Amygdala (tissue), 56 donors: ENCODE measurements at regions not wholly inside any gene's neighbourhood (a gene's known extent, or its start where the extent isn't known, plus 50 kb on each side); places are given as distances from the start of the nearest gene placed in this dataset.
"Not testable (repeated sequence)": the region's sequence is repeated elsewhere in the genome, so short reads cannot be mapped to it uniquely, and the experiment has no call there.

Source experiments
- DNase-seq, 56 donors: peaks; one replicate each; lab custom pipeline; 2025; lab: John Stamatoyannopoulos, UW

DNA sequence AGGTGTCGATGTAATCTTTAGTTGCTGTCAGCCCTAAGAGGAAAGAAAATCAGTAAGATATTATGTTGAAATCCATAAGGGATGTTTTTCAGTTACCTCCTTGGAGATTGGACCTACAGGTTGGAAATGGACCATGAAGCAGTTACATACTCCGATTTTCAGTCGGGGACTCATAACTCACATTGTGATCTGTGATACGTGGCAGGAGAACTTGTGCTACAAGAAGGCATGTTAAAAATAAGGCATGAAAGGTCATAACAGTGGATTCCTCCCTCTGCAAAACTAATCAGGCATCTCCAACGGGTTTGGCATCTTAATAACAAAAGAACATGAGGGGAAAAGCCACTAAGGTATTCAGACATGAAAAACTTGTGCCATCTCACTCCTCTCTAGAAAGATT, 111.2 kb upstream of the CACHD1 start:
- DNase-seq: no peak

DNA sequence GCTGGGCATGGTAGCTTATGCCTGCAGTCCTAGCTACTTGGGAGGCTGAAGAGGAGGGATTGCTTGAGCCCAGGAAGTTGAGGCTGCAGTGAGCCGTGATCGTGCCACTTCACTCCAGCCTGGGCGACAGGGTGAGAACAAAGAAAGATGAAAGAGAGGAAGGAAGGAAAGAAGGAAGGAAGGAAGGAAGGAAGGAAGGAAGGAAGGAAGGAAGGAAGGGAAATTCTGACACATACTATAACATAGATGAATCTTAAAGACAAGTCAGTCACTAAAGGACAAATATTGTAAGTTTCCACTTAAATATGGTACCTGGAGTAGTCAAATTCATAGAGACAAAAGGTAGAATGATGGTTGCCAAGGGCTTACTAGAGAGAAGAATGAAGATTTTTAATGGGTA, 108.0 kb upstream of the CACHD1 start:
- DNase-seq: no peak

DNA sequence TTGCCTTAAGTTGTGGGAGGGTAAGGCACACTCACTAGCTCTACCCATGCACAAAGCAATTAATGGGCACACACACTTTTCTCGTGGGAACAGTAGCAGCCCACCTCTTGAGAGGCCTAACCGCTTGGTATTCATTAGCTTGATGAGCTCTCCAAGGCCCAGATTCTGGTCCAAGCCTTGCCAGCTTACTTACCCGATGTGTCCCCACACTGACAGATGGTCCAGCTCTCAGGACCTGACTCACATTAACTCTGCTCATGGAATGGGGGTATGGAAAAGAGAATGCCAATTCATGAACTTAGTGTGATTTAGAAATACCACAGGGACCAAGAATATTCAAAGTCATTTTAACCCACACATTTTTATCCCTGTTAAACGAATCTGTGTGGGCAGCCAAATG, 106.8 kb upstream of the CACHD1 start:
- peak in 6 of 56 donors; percentile 0 to 8 (median 4) for DNase-seq

DNA sequence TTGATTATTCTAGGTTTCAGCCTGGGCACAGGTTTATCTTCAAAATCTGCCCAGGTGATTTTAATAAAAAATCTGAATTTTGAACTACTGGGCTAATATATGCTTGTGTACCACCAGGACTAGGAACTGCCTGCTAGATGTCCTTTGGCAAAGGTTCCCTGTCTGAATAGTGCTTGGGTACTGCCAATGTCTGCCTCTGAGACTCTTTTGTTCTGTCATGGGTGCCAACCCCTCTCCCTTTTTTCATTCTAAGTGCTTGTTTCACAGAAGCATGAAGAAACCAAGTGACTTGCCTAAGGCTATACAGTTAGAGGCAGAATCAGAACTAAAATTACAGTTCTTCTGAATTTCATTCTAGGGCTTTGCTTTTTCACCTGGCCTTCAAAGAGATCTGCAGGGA, 106.3 kb upstream of the CACHD1 start:
- DNase-seq: peak in 13 of 56 donors; percentile 1 to 39 (median 12)

DNA sequence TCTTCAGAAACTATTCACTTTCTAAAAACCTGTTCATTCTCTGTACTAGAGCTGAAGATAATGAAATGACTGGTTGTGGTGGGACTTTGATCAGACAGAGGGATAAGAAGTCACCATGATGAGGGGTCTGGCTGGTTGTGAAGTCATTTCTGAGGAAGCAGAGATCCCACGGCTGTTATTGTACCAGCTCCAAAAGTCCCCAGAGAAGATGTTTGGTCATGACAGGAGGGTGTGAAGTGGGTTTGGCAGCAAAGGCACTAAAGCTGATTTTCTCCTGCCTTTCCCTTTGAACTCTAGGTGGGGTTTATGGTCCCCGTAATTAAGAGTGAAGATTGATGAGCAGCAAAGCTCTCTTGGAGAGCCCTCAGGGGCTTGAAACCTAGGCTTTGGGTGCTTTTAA, 103.1 kb upstream of the CACHD1 start:
- DNase-seq: no peak

DNA sequence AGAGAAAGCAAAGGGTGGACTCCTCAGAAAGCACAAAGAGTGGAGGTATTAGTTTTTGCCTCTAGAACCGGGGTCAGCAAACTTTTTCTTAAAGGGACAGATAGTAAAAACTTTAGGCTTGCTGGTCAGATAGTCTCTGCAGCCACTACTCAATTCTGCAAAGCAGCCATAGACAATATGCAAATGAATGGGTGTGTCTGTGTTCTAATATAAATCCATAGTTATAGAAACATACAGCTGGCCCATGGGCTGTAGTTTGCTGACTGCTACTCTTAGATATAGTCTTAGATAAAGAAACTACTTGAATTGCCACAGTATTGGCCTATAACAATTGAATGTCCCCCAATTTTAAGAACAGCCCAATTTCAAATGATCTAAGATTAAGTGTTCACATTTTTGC, 101.6 kb upstream of the CACHD1 start:
- no peak for DNase-seq

DNA sequence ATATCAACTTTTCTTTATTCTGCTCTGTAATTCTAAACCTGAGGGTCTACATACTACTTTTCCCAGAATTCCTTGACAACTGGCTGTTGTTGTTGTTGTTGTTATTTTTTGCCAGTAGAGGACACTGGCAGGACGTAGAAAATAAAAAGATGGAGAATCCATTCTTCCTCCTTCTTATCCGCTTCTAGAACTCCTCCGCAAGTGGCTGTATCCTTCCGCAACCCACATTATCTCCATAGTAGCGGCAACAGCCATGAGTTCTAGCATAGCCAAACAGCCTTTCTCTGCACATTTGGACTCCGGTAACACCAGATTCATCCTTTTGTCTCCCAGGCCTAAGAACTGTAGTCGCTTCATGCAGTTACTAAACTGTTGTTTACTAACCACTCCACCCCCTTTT, 91.1 kb upstream of the CACHD1 start:
- DNase-seq: no peak

DNA sequence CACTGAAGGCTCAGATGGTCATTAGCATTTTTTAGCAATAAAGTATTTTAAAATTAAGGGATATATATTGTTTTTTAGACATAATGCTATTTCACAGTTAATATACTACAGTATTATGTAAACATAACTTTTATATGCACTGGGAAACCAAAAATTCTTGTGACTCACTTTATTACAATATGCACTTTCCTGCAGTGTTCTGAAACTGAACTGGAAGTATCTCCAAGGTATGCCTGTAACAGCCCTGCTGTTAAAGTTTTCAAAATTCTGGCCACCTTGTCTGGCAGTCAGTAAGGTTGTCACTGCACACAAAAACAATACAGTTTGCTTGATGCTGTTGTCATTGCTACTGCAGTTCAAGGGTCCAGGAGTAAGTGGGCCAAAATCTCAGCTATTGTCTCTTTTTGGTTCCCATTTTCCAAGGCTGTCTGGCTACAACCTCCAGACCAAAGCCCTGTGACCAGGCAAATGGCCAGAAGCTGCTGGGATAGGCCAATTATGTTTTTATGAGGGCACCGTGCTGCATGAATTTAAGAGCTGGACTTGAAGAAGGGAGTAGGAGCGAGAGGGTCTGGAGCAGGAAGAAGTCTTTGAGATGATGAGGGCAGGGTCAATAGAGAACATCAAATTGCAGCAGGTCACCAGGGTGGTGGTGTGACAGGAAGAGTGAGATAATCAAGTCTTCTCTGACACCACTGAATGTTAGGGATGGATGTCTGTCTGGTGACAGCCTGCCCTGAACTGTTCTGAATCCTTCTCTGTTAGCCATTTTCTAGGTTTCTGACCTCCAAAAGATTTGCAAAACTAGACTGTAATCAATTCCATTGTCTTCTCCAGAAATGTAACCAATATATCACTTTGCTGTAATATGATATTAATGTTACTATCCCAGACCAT, 82.3 kb upstream of the CACHD1 start:
- DNase-seq: peak in 6 of 56 donors; percentile 2 to 8 (median 4)

DNA sequence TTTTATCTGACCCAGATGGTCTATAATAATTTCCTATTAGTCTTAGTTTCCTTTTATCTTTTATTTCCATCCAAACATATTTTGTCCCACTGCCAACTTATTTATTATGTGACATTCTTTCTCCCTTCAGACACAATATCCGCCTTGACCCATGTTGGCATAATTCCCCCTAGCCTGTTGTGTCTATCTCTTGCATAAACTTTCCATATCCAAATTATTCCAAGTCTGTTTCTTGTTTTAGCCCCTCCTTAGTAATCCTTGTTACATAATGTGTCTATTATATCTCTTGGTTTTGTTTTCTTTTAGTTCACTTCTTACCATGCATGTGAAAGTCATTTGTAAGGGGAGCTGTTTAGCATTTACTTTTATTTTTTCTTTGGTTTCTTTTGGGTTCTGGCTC, 81.6 kb upstream of the CACHD1 start:
- DNase-seq: no peak

DNA sequence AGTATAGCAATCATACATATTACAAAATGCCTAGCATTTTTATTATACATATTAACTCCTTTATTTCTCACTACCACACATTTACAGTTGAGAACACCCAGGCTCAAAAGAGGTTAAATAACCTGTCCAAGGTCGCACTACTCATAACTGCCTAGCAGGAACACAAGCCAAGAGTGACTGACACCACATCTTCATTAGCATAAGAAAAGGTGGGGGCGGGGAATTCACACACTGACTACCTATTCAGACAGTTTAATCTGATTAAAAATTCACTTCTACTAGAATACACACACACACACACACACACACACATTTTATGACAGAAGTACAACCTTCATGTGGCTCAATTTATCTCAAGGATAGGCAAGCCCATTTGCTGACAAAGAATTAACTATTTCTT, 77.8 kb upstream of the CACHD1 start:
- no peak for DNase-seq

DNA sequence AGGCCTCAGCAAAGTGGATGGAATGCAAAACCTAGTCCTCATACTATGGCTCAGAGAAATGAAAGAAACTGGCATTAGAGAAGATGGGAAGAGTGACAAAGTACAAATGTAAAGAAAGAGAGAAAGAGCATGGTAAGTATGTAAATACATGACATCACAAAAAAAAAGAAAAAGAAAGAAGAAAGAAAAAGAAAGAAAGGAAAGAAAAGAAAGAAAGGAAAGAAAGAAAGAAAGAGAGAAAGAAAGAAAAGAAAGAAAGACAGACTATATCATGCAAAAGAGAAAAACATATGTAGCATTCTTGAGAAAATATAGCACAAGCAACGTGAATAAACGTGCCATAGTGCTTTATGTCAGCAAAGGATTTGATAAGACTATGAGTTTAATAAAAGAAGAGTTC, 76.1 kb upstream of the CACHD1 start:
- no peak for DNase-seq

DNA sequence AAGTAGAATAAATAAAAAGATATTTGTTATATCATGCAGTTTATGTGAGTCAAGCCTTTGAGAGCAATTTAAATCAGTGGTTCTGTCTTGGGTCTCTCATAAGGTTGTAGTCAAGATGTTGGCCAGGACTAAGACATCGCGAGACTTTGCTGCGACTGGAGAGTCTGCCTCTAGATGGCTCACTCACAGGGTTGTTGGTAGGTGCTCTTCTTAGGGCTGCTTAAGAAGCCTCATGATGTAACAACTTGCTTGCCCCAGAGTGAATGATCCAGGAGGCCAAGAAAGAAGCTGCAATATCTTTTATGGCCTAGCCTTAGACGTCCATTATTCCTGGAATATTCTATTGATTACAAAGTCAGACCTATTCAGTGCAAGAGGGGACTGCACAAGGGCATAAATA, 73.1 kb upstream of the CACHD1 start:
- DNase-seq: no peak

DNA sequence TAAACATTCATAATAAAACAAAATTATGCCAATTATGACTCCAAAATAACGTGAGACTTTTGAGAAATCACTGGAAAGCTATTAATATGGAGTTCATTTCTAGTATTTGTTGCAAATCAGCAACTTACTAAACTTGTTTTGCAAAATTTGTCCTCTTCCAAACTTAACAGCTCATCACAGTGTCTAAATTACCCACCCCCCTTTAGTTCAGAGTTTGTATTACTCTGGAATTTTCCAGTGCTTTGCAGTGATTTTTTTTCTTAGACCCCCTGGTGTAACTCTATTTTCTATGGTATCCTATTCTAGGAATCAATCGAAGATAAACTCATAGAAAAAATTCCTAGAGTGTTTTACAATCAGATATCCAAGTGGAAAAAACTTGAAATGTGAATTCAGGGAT, 72.4 kb upstream of the CACHD1 start:
- DNase-seq: no peak

DNA sequence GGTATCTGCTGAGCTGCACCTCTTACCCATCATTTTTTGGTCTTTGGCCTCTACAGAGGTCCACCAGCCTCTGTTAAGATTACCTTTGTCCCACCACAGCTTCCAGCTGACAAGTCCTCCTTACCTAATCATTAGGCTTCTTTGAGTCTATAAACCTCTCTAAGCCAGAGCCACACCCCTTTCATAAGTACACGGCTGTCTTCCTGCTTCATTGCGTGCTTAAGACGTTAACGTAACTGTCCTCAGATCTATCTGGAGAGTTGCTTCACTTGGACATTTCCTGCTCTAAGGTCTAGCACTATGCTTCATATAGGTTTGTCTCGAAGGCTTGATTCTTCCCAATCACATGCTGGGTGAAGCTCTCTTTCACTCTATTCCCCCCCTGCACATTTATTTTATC, 71.0 kb upstream of the CACHD1 start:
- no peak for DNase-seq

DNA sequence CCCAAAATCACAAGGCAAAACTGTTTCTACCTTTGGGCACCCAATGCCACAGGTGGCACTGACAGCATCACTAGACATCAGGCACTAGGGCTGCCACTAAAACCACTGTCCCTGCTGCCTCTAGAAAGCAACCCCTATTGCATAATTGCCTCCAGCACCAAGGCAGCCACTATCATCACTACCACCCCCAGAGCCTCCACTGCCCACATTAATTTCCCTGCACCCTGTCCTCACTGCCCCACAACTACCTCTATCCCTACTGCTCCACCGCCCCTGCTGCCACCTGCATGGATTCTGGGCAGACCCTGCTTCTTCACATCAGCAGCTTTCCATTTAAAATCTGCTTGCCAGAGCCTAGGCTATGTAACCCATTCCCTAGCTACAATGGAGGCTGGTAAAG, 68.6 kb upstream of the CACHD1 start:
- no peak for DNase-seq

DNA sequence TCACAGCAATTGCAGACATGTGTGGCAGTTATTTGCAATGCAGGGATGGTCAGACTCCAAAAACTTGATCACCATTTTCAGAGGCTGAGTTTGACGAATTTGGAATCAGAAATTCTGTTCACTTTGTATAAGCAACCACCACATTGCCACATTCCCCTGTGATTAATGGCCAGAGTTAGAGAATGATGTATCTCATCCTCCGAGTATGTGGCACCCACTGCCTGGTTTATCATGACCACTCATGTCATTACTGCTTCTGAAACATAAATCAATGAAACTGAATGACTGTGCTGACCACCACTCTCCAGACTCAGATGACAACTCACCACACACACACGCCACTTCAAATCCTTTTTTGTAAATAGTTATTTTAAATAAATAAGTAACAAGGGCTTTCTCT, 66.6 kb upstream of the CACHD1 start:
- no peak for DNase-seq

DNA sequence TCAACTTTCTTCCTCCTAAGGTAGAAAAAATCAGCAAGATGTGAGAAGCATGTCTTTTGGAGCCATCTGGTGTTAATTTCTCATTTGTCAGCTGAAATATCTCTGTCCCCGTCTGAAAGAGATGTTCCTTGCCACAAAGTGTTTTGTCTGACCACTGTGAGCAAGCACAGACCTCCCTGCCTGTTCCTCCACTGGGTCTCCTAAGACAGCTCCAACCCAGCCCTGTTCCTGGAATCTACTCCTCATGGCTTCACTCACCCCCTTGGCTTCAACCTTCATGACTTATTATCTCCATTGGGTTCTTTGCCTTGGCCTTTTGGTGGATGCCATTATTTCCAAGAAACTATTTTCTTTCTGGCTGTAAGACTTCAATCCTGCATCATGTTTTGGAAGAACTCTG, 65.7 kb upstream of the CACHD1 start:
- no peak for DNase-seq

DNA sequence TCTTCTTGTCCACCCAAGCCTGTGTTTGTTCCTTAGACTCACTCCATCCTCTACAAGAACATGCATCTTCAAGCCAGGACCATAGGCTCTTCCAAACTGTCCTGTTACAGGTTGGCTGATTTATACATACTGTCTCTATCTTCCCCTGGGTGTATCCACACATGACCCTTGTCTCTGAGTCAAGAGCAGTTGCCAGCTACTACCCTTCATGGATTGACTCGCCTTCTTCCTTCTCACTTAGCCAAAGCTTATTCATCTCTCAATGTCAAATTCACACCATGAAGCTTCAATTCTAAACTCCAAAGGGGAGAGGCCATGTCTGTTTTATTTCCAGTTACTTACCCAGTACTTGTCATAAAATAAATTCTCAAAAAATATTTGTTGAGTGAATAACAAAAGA, 64.1 kb upstream of the CACHD1 start:
- DNase-seq: no peak

DNA sequence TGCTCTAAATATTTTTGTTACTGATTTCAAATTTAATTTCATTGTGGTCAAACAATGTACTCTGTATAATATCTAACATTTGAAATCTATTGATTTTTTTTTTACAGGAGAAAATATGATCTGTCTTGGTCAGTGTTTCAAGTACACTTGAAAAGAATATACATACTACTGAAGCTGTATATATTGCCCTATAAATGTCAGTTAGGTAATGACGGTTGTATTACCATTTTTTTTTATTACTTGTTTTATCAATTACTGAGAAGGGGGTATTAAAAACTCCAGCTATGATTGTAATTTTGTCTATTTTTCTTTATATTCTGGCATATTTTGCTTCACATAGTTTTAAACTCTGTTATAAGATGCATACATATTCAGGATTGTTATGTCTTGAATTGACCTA, 59.7 kb upstream of the CACHD1 start:
- no peak for DNase-seq

DNA sequence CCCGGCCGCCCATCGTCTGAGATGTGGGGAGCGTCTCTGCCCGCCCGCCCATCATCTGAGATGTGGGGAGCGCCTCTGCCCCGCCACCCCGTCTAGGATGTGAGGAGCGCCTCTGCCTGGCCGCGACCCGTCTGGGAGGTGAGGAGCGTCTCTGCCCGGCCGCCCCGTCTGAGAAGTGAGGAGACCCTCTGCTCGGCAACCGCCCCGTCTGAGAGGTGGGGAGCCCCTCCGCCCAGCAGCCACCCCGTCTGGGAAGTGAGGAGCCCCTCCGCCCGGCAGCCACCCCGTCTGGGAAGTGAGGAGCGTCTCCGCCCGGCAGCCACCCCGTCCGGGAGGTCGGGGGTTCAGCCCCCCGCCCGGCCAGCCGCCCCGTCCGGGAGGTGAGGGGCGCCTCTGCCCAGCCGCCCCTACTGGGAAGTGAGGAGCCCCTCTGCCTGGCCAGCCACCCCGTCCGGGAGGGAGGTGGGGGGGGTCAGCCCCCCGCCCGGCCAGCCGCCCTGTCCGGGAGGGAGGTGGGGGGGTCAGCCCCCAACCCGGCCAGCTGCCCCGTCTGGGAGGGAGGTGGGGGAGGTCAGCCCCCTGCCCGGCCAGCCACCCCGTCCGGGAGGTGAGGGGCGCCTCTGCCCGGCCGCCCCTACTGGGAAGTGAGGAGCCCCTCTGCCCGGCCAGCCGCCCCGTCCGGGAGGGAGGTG, 54.9 kb upstream of the CACHD1 start:
- not testable (repeated sequence) for DNase-seq

DNA sequence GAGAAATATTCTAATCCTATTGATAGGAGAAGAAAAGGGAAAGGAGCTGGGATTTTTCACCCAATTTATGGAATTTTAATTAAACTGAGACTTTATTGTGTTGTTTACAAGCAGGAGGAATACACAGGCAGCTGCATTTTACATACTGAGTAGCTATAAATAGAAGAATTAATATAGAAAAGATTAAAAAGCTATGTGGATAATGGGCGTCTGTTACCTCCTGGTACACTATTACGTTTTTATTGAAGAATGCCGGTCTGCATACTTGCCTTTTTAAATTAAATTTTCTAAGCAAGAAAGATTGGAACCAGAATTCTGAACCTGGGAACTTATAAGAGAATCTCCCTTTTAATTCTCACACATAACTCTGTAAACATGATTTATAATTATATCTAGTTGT, 52.1 kb upstream of the CACHD1 start:
- no peak for DNase-seq
